ENCODE measurements at regions not wholly inside any gene's neighbourhood (a gene's known extent, or its start where the extent isn't known, plus 50 kb on each side); places are given as distances from the start of the nearest gene placed in this dataset.

GRCh38 chr7:387132-388022 lies 97.4 kb downstream of the FOXL3 start:
- Histone ChIP-seq H3K4me3 (no peak overlapping the region), H3K36me3 (no peaks in the 10 kb centered on the region), H3K9me3 (no peaks in the 10 kb centered on the region), H3K4me1 (no peaks in the 10 kb centered on the region), H3K27ac (no peak overlapping the region), H3K27me3 (no peaks in the 10 kb centered on the region)
- ATAC-seq (no peak), DNase-seq (peak in 2 of 6 donors; percentile 9 to 43), FAIRE-seq (no peak)
- WGBS, 2 donors = 94 to 95% methylated on average over 35 of the region's 35 CpGs
- intact Hi-C loops (cut with DNase I) = no loop called here
- no peak for TF ChIP-seq CTCF (IDR thresholded peaks at IDR 0.05)

GRCh38 chr7:388023-388960 lies 98.3 kb downstream of the FOXL3 start:
- no peaks in the 10 kb centered on the region for H3K4me1 ChIP-seq
- intact Hi-C loops (cut with DNase I) = no loop called here
- WGBS, 2 donors = 75 to 82% methylated on average over 40 of the region's 40 CpGs
- peak in 4 of 6 donors; percentile 8 to 52 (median 40) for DNase-seq
- no peaks in the 10 kb centered on the region for H3K27me3 ChIP-seq
- no peaks in the 10 kb centered on the region for H3K9me3 ChIP-seq
- no peak for FAIRE-seq
- no peak overlapping the region for H3K27ac ChIP-seq
- no peaks in the 10 kb centered on the region for H3K36me3 ChIP-seq
- TF ChIP-seq CTCF (IDR thresholded peaks at IDR 0.05) = no peak
- H3K4me3 ChIP-seq = no peak overlapping the region
- peak in 2 of 4 donors; percentile 36 to 40 for ATAC-seq

GRCh38 chr7:388961-389701 lies 99.2 kb downstream of the FOXL3 start:
- no peaks in the 10 kb centered on the region for H3K9me3 ChIP-seq
- no peak for TF ChIP-seq CTCF (IDR thresholded peaks at IDR 0.05)
- ATAC-seq = no peak
- no peak overlapping the region for H3K27ac ChIP-seq
- no peak for FAIRE-seq
- no peaks in the 10 kb centered on the region for H3K27me3 ChIP-seq
- H3K4me3 ChIP-seq = no peak overlapping the region
- H3K4me1 ChIP-seq = no peaks in the 10 kb centered on the region
- intact Hi-C loops (cut with DNase I) = no loop called here
- WGBS, 2 donors = 95 to 96% methylated on average over 31 of the region's 31 CpGs
- H3K36me3 ChIP-seq = no peaks in the 10 kb centered on the region
- DNase-seq = peak in 3 of 6 donors; percentile 10 to 42 (median 35)

- ATAC-seq (no peak), DNase-seq (peak in 4 of 6 donors; percentile 10 to 55 (median 36)), FAIRE-seq (no peak)
- Histone ChIP-seq H3K4me1 (no peaks in the 10 kb centered on the region), H3K36me3 (no peaks in the 10 kb centered on the region), H3K27me3 (no peaks in the 10 kb centered on the region), H3K27ac (no peak overlapping the region), H3K9me3 (no peaks in the 10 kb centered on the region), H3K4me3 (no peak overlapping the region)
- 92 to 95% methylated on average over 20 to 21 of the region's 21 CpGs for WGBS, 2 donors
- intact Hi-C loops (cut with DNase I) = no loop called here
- TF ChIP-seq CTCF (IDR thresholded peaks at IDR 0.05) = no peak
Measured at GRCh38 chr7:389911-390601, 100.1 kb downstream of the FOXL3 start.
